GM18498 (cell line): ENCODE measurements at regions not wholly inside any gene's neighbourhood (a gene's known extent, or its start where the extent isn't known, plus 50 kb on each side); places are given as distances from the start of the nearest gene placed in this dataset.
"Not testable (repeated sequence)": the region's sequence is repeated elsewhere in the genome, so short reads cannot be mapped to it uniquely, and the experiment has no call there.

Experiments used
- ATAC-seq: cut with Tn5 transposase; IDR thresholded peaks from one replicate; pipeline ENCODE4 v1.9.1; 2021; ENCODE audit warnings: mild to moderate bottlenecking, moderate library complexity; ENCODE audit not compliant: unreplicated experiment

DNA sequence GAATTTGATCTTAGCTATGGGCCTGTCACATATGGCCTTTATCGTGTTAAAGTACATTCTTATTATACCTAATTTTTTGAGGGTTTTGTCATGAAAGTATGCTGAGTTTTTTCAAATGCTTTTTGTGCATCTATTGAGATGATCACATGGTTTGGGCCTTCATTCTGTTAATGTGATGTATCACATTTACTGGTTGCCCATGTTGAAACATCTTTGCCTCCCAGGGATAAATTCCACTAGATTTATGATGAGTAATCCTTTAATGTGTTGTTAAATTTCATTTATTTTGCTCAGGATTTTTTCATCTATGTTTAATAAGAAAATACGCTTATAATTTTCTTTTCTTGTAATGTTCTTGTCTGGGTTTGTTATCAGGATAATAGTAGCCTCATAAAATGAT, 442.0 kb downstream of the MDFIC start:
- ATAC-seq: no peak

GRCh38 chr7:115359955-115360354, 438.1 kb downstream of the MDFIC start:
- ATAC-seq: no peak

DNA sequence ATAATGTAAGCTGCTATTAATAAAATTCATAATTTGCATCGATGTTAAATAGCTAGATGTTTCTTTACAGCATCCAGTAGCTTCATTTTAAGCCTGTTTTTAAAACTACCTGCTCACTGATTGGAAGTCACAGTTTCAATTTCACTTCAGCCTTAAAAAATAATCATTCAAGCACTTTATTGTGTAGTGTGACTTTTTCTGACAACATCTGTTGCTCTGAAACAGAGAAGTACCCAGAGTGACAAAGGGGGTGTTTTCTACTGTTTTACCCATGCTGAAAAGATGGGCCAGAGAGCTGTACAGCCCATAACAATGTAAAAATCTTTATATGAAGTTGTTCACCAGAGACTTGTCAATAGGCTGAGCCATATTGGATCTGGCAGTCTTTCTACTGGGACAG, 437.2 kb downstream of the MDFIC start:
- peak; percentile 61 for ATAC-seq

- no peak for ATAC-seq
Observed at GRCh38 chr7:115357703-115357999, 435.8 kb downstream of the MDFIC start.

DNA sequence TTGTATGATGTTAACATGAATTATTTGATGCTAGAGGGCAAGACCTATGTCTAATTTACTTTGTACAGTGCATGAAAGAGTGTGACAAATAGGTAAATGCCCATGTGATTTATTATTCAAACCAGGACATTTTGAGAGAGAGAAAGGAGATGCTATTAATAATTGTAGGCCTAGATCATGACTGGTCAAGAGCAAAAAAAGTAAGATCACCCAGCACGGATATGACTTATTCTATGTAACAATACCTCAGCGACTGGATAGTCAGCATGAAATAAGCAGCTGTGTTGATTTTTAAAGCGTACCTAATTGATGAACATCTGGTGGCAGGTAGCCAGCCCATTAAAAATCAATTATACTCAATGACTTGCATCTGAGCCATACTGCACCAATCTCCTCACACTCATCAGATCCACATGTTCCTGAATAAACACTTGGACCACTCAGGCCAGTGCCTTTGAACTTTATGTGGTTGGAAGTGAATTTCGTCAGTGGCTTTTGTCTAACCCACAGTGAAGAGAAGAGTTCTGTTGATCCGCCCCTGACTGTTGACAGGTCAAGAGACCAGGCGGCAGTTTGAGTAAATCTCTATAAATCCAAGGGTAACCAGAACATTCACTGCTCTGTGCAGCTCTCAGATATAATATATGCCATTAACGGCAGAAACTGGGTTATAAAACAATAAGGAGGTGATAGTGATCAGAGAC, 435.3 kb downstream of the MDFIC start:
- no peak for ATAC-seq

DNA sequence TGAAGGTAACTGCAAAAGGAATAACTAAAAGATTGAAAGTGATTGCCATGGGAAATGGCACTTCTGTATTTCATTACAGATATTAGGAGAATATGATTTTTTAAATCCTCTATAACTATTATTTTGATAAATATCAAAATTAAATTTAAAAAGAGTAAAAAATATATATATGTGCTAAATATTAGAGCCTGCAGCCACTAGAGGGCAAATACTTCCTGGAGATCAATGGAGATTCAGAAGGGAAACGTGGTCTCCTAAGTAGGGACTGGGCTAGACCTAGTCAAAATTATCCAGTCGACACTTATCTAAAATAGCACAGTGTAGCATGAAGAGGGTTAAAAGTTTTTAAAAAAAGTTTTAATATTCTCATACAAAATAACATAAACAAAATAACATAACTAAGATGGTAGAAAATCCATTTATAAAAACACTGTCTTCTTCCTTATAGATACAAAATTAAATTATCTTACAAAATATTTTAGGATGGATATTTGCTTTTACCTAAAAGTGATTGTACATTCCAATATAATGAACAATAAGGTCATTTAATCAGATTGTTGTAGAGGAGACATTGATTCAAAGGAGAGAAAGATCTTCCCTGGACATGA, 434.3 kb downstream of the MDFIC start:
- ATAC-seq: peak; percentile 52

DNA sequence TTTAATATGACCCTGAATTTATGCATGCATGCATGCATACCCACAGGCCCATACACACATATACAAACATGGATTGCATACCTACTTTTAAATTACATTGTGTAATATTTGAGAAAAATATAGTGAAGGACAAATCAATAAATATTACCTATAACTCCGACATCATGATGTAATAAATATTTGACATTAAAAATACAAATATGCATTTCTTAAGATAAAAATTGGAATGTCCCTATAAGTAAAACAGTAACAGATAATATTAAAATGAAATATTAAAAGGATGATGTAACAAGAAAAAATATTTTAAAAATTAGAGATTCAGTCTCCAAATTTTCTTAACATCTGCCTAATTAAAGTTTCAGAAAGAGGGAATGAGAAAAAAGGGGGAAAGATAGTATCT, 433.0 kb downstream of the MDFIC start:
- no peak for ATAC-seq

- no peak for ATAC-seq
Observed at GRCh38 chr7:115352375-115352774, 430.5 kb downstream of the MDFIC start.

GRCh38 chr7:115350764-115351163, 428.9 kb downstream of the MDFIC start:
- ATAC-seq: no peak

DNA sequence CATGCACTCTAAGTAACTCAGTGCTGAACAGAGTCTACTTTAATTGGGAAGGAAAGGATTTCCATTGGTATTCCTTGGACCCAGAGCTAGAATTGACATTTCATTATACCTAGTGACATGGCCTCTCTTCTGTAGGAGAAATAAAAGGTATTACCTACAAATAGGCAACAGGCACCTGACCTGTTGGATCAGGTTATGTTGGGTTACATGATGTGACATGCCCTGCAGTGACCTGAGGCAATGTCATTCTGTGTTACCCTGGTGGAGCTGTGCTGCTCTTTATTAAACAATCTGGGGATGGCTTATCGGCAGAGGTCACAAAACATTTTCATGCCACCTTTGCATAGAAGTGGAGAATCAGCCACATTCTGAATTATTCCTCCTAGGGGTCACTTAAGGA, 427.7 kb downstream of the MDFIC start:
- ATAC-seq: no peak

- ATAC-seq: no peak
Observed at GRCh38 chr7:115346685-115347084, 424.8 kb downstream of the MDFIC start.

- ATAC-seq: no peak
Observed at GRCh38 chr7:115340828-115341227, 418.9 kb downstream of the MDFIC start.

GRCh38 chr7:115338016-115338415, 416.1 kb downstream of the MDFIC start:
- no peak for ATAC-seq

- ATAC-seq: no peak
Observed at GRCh38 chr7:115332691-115333090, 410.8 kb downstream of the MDFIC start.

- no peak for ATAC-seq
Observed at GRCh38 chr7:115329006-115329405, 407.1 kb downstream of the MDFIC start.

- ATAC-seq: no peak
Observed at GRCh38 chr7:115328018-115328417, 406.1 kb downstream of the MDFIC start.

DNA sequence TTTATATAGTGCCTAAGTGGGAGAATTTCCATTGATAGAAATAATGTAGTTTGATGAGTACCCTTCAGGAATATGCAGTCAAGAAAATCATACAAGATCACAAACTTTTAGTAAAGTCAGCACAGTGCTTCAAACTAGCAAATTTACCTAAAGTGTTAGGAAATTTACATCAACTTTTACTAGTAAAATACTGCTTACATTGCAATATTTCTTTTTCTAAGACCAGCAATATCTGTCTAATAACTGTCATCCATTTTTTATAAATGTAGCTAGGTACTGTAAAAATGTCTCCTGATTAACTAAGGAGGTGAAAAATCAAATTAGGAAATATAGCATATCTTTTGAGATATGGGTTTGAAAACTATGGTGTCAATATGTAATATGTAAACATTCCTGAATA, 405.4 kb downstream of the MDFIC start:
- ATAC-seq: no peak

- ATAC-seq: no peak
Observed at GRCh38 chr7:115319541-115319940, 397.6 kb downstream of the MDFIC start.

DNA sequence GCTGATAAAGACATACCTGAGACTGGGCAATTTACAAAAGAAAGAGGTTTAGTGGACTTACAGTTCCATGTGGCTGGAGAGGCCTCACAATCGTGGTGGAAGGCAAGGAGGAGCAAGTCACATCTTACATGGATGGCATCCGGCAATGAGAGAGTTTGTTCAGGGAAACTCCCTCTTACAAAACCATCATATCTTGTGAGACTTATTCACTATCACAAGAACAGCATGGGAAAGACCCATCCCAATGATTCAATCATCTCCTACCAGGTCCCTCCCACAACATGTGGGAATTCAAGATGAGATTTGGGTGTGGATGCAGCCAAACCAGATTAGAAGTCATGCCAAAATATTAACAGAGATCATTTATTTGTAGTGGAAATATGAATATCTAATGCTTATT, 388.4 kb downstream of the MDFIC start:
- not testable (repeated sequence) for ATAC-seq

DNA sequence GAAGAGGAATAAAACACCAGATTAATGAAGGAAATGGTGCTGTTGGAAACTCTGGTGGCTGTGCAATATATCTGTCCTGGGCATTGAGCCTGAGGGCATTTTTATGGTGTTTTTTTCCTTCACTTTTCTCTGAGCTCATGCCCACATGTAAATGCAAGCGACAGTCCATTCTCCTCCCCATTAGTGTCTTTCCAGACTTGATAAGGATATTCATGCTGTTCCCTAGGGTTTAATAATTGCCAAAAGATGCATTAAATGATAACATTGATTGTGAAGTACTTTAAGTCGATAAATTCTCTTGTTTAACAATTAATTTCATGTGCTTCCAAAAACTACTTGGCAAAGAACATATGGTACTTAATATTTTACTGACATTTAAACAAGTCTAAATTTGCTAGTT, 384.7 kb downstream of the MDFIC start:
- ATAC-seq: no peak

- no peak for ATAC-seq
Observed at GRCh38 chr7:115300231-115300870, 378.5 kb downstream of the MDFIC start.

- ATAC-seq: no peak
Observed at GRCh38 chr7:115299397-115300037, 377.6 kb downstream of the MDFIC start.
